Renal cortex interstitium (tissue), 11 donors: ENCODE measurements at regions not wholly inside any gene's neighbourhood (a gene's known extent, or its start where the extent isn't known, plus 50 kb on each side); places are given as distances from the start of the nearest gene placed in this dataset.

ENCODE experiments used
- DNase-seq, 11 donors: peaks; one replicate each; pipeline ENCODE4 v3.0.0-alpha.2; 2013; ENCODE audit warnings: low read depth in 9 of 11, low spot score in 4 of 11; ENCODE audit errors: extremely low read depth in 1 of 11

GRCh38 chrX:151476604-151477303 is 79.7 kb downstream of the VMA21 start:
- no peak for DNase-seq

- DNase-seq: no peak
These were observed 81.1 kb downstream of the VMA21 start for GRCh38 chrX:151478058-151478457.

- no peak for DNase-seq
These were observed 74.8 kb upstream of the PASD1 start for GRCh38 chrX:151488677-151489076.

- DNase-seq: peak in 1 of 11 donors; percentile 1
These were observed 57.7 kb upstream of the PASD1 start for GRCh38 chrX:151505796-151506195.

GRCh38 chrX:151510203-151510602 is 53.3 kb upstream of the PASD1 start:
- DNase-seq: no peak

- no peak for DNase-seq
These were observed 50.0 kb upstream of the PASD1 start for GRCh38 chrX:151513472-151513871.
